ENCODE measurements at regions not wholly inside any gene's neighbourhood (a gene's known extent, or its start where the extent isn't known, plus 50 kb on each side); places are given as distances from the start of the nearest gene placed in this dataset.

DNA sequence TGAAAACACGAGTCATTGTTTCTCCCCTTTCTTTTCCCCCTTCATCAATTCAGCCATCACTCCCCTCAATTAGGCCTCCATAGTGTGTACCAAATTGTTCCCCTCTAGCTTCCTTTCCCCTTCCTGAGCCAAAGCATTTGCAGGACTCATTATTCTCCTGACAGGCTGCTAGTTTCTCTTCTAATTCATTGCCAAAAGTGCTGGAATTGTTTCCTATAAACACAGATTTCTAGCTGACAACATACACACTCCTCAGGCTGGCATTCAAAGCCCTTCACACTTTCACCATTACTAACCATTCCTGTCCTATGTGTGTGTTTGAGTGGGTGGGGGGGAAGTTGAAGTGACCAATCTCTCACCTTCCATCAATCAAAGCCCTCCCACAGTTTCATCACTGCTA lies 444.2 kb upstream of the OPRM1 start:
- TF ChIP-seq SP1 (CRISPR knock-in tag; IDR thresholded peaks at IDR 0.05): no peak
- no peak for TF ChIP-seq EZH2 (IDR thresholded peaks at IDR 0.05; ENCODE audit: borderline replicate concordance, low read depth, low read length)
- TF ChIP-seq SMAD4 (CRISPR knock-in tag; conservative IDR thresholded peaks at IDR 0.05): no peak
